Glomerular endothelial cell (primary cell): ENCODE measurements at regions not wholly inside any gene's neighbourhood (a gene's known extent, or its start where the extent isn't known, plus 50 kb on each side); places are given as distances from the start of the nearest gene placed in this dataset.
"Not testable (repeated sequence)": the region's sequence is repeated elsewhere in the genome, so short reads cannot be mapped to it uniquely, and the experiment has no call there.

Experiments used
- DNase-seq: peaks from one replicate; pipeline ENCODE4 v3.0.0-alpha.2; 2011; ENCODE audit warnings: low read depth, low spot score; ENCODE audit errors: extremely low read depth

DNA sequence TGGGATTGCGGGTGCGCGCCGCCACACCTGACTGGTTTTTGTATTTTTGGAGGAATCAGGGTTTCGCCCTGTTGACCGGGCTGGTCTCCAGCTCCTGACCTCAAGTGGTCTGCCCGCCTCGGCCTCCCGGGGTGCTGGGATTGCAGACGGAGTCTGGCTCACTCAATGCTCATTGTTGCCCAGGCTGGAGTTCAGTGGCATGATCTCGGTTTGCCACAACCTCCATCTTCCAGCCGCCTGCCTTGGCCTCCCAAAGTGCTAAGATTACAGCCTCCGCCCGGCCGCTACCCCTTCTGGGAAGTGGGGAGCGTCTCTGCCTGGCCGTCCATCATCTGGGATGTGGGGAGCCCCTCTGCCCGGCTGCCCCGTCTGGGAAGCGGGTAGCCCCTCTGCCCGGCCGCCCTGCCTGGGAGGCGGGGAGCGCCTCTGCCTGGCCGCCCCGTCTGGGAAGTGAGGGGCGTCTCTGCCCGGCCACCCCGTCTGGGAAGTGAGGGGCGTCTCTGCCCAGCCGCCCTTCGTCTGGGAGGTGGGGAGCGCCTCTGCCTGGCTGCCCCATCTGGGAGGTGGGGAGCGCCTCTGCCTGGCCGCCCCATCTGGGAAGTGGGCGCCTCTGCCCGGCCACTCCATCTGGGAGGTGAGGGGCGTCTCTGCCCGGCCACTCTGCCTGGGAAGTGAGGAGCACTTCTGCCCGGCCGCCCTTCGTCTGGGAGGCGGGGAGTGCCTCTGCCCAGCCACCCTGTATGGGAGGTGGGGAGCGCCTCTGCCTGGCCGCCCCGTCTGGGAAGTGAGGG lies 381.8 kb upstream of the MIS18BP1 start:
- not testable (repeated sequence) for DNase-seq

DNA sequence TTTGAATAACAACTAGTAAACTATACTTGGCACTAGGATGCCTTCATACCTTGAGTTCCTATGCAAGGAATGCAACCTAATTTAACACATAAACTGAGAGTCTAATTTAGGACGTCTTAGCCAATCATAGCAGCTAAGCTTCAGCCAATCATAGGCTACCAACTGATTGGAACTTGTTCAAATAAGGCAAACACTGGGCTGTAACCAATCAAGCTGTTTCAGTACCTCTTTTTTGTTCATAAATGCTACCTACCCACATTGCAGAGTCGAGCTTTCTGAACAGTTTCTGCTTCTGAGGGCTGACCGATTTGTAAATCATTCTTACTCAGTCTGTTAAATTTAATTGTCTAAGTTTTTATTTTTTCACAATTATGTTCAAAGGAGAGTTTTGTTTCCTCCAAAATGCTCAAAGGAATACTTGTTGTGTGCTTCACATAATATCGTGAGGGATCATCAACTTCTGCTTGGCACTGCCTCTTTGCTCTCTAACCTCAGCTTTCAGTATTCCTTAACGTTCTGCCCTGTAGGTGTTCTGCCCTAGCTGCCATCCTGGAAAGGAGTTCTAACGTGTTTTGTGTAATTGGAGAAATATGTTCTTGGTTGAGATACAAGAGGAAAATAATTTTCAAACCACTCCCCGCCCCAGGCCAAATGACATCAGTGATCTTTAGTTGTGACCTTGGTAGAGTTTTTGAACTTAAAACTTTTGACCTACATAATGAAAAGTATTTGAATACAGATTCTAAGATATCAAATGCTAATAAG lies 380.4 kb upstream of the MIS18BP1 start:
- no peak for DNase-seq

DNA sequence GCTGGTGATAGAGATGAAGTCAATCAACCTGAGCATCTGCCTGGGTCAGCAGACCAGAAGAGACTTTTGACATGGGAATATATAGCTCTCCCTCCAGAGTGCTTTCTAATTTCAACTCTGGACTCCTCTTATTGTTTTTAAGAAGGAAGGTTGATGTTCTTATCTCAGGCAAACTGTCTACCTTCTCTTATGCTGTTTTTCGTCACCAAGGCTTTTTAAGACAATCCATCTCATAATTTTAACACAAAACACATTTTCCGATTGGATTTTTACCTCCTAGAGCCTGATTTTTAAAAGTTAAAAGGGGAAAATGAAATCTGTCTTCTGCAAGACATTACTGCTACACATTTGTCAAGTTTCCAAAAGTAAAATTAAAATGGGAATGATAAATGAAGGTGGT lies 368.7 kb upstream of the MIS18BP1 start:
- DNase-seq, result no peak

DNA sequence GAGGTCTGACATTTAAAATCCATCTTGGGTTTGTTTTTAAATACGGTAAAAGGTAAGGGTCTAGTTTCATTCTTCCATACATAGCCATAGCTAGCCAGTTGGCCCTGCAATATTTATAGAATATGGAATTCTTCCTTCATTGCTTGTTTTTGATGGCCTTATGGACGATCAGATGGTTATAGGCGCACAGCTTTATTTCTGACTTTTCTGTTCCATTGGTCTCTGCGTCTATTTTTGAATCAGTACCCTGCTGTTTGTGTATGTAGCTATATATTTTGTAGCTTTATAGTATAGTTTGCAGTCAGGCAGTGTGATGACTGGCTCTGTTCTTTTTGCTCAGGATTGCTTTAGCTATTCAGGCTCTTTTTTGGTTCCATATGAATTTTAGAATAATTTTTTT lies 366.8 kb upstream of the MIS18BP1 start:
- no peak for DNase-seq

DNA sequence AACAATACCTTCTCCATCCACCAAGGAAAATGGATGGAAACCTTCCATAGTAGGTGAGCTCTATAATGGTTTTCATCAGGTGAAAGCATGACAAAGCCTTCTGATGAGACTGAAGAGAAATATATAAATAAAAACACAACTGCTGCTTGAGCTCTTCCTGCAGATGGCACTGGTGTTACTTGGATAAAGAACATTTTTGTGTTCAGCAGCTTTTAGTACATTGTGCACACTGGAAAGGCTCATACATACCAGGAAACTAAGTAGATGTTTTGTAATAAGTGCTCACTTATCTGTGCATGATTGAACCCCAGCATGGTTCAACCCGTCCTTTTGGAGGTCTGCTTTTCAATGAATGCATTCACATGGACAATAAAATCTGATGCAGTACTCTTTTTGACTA lies 357.3 kb upstream of the MIS18BP1 start:
- DNase-seq, result no peak

DNA sequence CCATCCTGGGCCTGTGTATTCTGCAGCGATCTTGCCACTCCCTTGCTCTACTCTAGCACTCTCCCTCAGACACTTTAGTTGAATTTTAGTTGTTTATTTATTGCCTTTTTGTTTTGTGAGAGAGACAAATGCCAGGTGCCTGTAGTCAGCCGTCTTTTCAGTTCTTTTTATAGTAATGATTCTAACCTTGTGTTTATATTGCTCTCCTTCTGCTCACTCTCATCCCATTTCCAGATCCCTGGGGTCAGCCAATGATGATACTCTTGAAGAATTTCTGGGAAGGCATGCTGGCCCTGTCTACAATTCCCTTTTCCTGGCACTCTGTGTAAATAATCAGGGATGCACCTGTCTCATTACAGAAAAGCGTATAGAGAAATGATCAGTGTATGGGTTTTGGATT lies 334.1 kb upstream of the MIS18BP1 start:
- no peak for DNase-seq

DNA sequence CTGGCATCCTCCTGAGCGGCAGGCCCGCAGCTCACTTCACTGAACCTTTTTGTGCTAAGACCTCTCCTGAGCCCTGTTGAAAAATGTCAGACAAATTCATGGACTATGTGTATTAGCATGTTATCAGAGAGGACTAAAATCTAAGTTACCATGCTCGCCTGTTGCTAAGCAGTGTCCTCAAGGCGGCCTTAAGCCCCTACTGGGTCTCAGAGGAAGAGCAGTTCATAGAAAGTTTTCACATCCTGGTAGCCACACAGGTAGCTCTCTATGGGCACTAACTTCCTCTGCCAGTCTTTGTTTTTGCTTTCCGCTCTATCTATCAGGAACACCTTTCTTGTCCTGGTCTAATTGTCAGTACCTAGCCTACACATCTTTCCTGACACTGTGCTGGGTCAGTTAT lies 306.6 kb upstream of the MIS18BP1 start:
- DNase-seq, result no peak

DNA sequence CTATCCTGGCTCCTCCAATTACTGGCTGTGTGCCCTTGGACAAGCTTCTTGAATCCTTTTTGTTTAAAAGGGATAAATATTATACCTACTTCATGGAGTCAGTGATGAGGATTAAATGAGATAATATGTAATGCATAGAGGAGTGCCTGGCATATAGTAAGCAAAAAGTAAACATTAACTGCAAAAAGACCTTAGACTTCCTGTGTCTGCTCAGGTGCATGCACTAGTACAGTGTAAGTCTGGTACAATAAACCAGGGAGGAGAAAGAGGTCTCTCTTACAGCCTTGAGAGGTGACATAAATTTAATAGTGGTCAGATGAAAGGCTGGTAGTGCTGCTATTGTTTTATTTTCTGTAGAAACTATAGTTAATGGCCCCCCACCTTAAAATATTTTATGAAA lies 305.2 kb upstream of the MIS18BP1 start:
- no peak for DNase-seq

DNA sequence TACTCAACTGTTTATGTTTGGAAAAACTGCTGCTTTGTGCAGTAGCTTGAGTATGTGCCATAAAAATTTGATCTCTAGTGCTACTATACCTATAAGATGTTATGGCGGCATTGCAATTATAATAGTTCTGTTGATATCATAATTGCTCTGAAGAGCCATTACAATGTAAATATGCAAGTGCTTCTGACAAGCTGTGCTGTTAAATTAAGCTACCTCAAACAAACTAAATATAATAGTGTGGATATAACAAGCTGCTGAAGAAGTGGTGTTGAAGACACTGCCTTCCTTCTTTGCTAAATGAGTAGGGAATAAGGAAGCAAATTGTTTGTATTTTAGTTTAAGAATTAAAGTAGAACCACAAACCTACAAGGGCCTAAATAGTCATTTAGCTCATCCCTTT lies 301.0 kb upstream of the MIS18BP1 start:
- DNase-seq, result no peak

DNA sequence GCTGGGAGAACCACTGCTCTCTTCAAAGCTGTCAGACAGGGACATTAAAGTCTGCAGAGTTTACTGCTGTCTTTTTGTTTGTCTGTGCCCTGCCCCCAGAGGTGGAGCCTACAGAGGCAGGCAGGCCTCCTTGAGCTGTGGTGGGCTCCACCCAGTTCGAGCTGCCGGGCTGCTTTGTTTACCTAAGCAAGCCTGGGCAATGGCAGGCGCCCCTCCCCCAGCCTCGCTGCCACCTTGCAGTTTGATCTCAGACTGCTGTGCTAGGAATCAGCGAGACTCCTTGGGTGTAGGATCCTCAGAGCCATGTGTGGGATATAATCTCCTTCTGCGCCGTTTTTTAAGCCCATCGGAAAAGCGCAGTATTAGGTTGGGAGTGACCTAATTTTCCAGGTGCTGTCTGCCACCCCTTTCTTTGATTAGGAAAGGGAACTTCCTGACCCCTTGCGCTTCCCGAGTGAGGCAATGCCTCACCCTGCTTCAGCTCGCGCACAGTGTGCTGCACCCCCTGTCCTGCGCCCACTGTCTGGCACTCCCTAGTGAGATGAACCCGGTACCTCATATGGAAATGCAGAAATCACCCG lies 298.3 kb upstream of the MIS18BP1 start:
- not testable (repeated sequence) for DNase-seq

DNA sequence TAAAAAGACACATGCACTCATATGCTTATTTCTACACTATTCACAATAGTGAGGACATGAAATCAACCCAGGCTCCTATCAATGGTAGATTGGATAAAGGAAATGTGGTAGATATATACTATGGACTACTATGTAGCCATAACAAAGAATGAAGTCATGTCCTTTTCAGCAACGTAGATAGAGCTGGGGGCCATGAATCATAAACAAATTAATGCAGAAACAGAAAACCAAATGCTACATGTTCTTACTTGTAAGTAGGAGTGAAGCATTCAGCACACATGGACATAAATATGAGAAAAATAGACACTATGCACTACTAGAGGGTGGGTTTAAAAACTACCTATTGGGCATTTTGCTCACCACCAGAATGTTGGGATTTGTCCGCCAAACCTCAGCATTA lies 278.0 kb upstream of the MIS18BP1 start:
- DNase-seq, result no peak

DNA sequence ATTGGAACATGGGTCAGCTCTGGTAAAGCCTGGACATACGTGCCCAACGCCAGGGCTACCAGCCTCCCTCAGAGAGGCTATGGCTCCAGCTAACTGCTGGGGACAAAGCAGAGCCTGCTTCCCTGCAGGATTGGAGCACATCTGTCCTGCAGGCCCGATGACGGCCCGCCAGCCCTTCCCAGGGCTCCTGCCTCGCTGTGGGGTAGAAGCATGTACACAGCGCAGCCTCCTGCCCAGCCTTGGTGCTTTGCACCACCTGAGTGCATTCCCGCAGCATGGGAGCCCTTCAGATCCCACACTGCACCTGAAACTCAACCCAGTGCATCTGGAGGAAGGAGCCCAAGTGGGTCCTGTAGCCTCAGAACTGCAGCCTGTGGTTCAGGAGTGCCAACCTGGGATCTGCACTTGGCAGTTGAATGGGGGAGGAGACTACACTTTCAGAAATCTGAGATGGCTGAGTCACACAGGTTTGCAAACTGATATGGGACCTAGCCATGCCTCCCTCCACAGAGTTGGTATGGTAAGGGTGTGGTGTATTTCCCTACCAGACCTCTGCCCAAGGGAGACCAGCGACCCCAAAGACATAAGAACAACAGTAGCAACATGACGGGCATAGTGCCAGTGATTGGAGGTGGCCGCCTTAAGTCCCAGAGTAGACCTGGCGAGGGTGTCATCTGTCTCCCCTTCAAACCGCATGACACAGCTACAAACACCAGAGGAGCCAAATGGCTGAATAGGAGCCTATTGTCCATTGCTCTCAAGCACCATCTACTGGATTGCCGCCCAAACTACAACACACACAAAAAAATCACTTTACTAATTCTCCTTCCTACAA lies 273.9 kb upstream of the MIS18BP1 start:
- DNase-seq, result no peak

DNA sequence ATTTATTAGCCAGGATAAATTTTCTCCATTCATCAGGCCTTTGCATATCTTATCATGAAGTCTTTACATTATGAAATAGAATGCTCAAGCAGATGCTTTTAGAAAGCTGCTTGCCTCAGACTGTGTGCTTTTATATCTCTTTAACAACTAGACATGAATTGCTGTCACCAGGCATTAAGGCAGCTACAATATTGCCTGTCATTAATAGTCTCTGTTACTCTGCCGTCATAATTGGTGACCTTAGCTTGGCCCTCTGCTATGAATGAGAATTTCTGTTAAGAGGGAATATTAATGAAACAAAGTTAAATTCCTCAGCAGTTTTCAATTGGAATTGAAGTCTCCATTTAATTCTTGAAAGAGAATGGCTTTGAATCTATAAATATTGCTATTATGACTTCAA lies 266.8 kb upstream of the MIS18BP1 start:
- no peak for DNase-seq

DNA sequence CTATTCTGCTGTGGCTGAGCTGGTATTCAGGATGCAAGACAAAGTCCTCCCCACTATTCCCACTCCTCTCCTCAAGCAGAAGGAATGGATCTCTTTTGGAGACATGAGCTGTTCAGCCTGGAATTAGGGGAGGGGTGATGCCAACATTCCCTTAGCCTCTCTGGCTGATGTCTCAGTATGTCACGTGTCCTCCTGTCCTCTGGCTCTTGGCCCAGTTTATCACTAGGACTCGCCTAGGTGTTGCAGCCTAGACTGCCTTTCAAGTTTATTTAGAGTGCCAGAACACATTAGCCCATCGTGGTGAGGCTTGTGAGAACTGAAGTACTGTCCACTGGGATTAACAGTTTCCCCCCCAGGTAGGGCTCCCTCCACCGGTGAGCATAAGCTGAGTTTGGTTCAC lies 239.9 kb upstream of the MIS18BP1 start:
- no peak for DNase-seq

DNA sequence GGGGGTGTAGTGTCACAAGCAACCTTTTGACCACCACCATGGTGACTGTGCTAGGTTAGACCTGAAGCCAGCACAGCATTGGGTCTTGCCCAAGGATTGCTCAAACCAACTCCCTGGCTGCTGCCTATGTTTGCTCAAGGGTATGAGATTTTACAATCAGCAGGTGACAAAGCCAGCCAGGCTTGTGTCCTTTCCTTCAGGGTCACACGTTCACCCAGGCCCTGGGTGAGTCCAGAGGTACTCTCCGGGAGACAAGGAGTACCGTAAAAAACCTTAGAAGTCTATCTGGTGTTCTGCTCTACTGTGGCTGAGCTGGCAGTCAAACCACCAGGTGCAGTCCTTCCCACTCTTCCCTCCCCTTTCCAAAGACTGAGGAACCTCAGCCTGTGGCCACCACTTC lies 238.9 kb upstream of the MIS18BP1 start:
- DNase-seq, result no peak

DNA sequence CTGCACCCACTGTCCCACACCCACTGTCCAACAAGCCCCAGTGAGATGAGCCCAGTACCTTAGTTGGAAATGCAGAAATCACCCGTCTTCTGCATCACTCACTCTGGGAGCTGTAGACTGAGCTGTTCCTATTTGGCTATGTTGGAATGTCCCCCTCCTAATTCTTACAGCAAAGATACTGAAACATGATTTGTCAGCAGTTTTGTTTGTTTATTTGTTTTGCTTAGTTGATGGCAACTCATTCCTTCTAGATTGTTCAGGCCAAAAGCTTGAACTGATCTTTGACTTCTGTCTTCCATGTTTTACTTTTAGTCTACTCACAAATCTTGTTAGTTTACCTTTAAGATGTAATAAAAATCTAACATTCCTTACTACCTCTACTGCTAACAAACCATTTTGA lies 233.6 kb upstream of the MIS18BP1 start:
- DNase-seq, result no peak

DNA sequence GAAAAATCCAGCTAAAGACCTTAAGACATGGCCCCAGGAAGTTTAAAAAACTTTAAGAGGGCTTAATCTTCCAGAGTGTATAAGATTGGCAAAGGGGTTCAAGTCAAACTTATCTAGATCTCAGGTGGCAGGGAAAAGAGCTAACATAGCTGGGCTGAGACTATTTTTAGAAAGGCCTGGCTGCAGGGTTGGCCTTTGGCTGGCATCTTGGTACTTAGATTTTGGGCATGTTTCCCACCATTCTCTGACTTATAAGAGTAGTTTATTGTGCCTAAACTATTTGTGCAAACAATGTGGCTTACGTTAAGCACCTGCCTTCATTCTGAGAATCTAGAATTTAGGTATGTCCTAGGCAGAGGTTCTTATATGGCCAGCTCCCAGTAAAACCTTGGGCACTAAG lies 214.0 kb upstream of the MIS18BP1 start:
- no peak for DNase-seq

DNA sequence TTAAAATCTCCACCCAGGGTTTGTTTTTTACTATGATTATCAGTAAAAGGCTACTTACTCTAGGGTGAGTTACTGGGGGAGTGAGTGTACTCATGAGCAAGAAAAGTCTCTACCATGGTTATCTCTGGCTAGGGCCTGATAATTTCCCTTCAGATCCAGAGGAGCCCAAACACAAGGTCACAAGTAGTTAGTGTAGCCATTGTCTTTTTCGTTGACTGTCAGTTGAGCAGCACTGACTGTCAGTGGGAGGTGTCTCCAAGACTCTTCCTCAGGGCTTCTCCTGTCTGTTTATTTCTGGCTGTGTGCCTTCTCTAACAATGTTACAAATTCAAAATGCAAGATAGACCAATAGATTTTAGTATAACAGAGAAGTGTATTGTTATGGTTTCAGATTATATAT lies 181.2 kb upstream of the MIS18BP1 start:
- DNase-seq, result no peak

DNA sequence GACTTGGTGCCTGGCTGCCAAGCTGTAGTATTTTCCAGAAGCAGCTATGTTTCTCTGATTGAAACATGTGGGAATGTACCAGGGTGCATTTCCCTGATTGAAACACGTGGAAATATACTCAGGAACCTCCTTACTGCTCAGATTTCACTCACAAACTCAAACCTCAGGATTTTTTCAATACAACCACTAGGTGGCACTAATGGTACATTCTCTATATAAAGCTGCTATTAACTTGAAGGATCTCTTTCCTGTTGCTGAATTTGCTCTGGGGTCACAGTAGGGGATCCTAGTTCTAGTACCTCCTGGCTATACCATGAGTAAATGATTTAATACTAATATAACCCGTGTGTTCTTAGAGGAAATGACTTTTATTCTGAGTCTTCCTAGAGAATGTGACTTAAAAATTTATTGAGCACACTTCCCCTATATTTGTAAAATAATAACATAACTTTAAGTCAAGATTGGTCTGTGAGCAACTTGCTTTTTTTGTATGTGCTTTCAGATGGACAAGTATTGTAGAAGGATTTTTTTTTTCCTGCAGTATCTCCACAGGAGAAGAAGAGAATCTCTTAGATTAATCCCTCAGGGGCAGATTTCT lies 173.8 kb upstream of the MIS18BP1 start:
- DNase-seq, result peak; percentile 10

DNA sequence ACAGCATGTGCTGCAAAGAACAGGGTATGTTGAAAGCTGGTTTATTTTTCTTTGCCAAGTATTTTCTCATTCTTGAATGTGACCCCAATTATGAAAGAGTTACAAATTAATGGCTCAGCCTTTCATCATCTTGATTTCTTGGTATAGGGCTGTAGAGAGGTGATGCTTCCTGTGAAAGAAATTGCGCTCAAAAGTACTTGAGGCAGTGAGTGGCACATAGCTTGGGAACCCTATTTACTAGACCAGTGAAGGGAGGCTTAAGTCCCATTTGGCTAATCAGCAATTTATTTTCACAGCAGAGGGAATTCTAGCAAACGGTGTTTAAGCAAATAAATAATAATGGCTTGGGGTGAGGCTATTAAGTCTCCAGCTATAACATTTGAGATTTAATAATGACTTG lies 153.9 kb upstream of the MIS18BP1 start:
- no peak for DNase-seq
